HG03521 (cell line): ENCODE measurements at regions not wholly inside any gene's neighbourhood (a gene's known extent, or its start where the extent isn't known, plus 50 kb on each side); places are given as distances from the start of the nearest gene placed in this dataset.
"Not testable (repeated sequence)": the region's sequence is repeated elsewhere in the genome, so short reads cannot be mapped to it uniquely, and the experiment has no call there.

ENCODE experiments used
- ATAC-seq: cut with Tn5 transposase; IDR thresholded peaks from one replicate; pipeline ENCODE4 v1.9.1; 2021; ENCODE audit warnings: mild to moderate bottlenecking, moderate library complexity; ENCODE audit not compliant: unreplicated experiment

DNA sequence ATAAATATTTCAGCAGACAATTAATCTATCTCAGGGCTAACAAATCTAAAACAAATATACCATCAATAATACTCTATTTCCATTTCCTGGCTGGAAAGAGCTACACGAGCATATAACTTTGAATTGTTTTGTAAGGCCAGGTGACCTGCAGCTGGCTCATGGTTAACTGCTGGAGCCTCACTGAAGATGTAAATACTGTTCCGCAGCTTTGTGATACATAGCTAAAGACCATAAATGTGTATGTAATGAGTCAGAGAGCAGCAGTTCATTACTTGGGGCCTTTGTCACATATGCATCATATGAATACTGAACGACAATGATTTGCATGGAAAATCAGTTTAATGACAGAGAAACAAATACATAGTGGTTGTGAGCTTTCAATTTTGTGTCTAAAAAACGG lies 109.4 kb upstream of the CCN2 start:
- ATAC-seq, result no peak

DNA sequence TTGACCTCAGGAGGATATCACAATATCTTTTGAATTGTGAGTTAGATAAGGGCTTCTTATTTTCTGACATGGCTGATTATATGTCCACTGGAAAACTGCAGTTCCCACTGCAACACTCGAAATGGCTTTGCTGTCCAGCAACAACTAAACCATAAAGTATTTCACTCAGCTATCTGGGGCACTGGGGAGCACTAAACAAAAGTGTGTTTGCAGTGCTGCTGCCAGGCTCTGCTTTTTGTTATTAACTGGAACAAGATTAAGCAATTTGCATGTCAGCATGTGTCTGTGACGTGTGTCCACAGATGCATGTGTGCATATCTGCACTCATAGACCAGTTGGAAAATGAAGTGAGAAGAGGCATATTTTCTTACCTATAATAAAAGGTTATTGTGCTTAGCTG lies 107.8 kb upstream of the CCN2 start:
- no peak for ATAC-seq

DNA sequence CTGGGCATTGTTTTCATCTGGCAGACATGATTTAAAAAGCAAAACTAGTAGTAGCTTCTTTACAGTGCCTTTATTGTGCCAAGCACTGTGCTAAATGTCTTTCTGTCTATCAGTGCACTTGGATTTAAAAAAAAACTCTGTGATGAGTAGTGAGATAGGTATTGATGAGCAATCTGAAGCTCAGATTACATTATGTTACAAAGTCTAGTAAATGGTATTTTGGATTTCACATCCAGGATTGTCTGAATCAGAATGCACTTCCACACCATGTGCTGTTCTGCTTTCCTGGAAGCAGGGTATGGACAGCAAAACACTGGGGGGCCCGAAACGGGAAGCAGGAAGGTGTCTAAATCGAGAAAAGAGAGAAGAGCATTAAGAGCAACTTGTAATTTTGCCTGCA lies 103.4 kb upstream of the CCN2 start:
- ATAC-seq, result no peak

DNA sequence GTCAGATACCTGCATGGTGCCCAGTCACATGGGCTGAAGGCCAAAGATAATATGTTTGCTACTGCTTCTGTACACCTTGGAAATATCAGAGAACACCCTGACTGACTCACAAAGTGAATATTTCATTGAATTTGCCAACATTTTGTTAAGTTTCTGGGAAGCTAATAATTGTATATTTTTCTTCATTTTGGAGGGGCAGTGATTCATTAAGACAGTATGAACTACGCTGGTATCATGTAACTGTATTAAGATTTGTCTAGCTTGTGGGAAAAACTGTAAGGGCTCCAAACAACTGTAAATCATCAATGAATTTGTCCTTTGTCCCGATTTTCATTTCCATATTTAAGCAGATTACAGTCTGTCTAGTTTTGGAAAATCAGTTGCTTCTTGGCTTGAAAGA lies 102.3 kb upstream of the CCN2 start:
- ATAC-seq, result no peak

DNA sequence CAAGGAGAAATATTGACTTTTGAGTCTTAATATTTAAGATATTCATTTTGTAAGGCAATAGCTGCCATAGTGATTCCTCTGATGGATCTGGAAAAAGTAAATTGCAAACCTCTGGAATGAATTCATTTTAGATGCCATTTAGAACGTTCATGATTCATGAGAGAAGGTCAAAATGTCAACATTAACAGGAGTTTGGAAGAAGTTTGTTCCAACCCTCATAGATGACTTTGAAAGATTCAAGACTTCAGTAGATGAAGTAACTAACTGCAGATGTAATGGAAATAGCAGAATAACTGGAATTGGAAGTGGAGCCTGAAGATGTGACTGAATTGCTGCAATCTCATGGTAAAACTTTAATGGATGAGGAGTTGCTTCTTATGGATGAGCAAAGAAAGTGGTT lies 100.9 kb upstream of the CCN2 start:
- no peak for ATAC-seq

DNA sequence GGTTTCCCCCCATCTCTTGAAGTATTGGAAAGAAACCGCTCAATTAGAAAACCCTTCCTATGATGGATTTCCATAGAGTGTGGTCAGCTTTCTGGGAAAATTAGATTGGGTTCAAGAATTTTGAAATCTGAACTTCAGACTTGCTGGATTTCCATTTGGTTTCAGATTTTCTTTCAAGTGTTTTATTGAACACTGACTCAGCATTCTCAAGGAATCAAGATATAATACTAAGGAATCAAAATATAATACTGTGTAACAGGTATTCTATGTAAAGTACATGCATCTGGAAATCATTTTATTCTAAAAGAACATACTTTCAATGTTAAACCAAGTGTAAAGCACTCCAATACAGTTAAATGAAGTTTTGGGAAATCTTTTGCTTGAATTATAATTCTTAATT lies 94.7 kb upstream of the CCN2 start:
- ATAC-seq, result no peak

DNA sequence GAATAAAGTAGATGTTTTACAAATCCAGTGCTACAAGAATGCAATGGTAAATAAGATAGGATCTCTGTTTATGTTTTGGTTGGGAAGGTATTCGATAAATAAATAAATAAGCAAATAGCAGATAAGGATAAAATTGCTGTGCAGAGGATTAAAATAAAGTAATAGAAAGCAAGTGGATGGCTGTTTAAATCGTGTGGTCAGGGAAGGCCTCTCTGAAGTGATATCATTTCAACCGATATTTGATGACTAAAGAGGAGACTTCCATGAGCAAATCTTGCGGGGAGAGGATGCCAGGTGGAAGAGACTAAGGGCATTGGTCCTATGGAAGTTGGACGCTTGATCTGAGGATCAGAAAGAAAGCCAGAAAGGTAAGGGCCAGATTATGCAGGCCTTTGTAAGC lies 92.0 kb upstream of the CCN2 start:
- no peak for ATAC-seq

DNA sequence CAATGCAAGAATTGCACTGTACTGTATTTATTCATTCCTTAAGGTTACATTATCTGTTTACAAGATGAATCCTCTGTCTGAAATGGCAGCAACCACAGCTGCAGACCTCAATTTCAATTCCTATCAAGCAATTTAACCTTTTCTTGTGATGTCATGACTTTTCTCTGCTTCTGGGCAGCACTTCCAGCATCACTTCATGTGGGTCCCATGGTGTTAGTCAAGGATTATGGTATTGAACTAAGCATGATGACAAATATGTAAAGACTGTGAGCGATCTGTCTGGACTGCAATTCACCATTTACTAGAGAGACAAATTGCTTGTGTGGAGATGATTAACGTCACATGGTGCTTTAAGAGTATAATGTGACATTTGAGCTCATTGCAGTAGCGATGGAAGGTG lies 90.5 kb upstream of the CCN2 start:
- no peak for ATAC-seq

DNA sequence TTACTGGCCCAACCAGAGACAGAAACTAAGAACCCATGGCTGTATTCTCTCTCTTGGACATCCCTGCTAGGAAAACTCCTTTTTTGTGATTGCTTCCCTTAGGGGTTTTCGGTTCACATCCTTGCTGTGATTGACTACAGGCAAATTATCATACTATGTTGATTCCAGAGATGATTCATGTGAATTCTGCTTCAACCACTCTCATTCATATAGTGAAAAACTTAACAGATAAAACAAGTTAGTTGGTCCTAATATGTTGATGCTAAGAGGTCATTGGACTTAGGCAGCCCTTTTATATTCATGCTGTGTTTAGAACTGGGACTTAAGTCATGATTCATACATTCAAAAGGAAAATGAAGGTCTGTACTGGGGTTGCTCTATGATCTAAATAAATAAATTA lies 76.9 kb upstream of the CCN2 start:
- no peak for ATAC-seq

DNA sequence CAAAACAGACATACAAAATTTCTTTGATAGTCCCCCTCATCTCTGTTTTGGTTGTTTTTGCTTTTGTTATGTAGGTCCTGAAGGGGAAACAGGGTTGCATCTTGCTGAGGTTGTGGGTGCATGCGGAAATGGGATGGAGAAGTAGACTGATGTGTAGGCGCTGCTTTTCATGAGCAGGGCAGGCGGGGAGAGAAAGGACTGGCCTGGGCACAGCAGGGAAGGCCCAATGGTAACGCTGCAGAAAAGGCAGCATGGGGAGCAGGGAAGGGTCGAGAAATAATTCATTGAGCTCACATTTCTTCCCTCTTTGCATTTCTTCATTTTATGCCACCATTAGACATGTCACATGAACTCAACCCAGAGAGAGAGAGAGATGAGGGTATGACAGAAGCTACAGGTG lies 74.3 kb upstream of the CCN2 start:
- no peak for ATAC-seq

DNA sequence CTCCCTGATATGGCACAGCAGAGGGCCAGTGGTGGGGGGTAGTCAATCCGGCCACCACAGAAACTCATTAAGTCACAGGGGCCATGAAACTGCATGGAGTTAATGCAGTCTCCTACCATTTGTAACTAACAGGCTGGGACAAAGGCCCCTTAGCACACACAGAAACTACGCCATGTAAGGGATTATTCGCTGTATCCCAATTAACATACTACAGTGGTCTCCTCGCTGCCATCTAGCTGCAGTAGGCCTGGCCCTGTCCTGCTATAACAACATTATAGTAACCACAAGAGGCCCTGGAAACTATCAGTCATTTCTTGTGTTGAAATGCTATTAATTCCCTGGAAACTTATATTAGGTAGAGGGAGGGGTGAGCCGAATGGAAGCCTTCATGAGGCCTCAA lies 72.3 kb upstream of the CCN2 start:
- ATAC-seq, result no peak

DNA sequence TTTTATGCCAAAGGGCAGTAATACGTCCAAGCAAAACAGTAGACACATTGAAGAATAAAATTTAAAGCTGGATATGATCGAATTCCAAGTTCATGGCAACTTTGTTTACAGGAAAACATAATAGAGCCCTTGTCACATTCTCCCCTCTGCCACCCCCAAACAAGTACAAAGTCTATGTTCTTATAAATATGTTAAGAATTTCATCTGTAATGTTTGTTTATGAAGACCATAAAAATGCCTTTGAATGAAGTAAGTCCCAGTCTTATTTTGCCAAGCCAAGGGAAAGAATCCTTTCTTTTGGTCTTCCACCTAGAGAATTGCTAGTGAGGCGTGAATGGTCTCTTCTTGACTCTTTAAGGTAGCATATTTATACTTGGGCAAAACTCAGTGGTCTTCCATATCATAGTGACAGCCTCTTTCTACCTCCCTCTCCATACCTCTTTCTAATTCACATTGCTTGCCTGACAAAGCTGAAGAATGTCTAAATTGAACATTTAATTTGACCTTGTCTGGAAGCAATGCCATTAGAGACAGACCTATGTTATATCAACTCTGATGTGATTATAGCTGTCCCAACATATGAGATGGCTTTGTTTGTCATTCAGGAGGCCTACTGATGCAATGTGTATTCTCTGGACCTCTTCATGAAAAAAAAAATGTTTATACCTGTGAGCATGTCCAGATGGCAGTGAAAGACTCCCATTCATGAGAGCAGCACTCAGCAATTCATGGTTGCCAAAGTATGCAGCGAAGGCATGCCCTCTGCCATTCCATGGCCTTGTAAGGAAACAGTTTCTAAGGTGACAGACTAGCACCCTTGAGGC lies 70.6 kb upstream of the CCN2 start:
- no peak for ATAC-seq

DNA sequence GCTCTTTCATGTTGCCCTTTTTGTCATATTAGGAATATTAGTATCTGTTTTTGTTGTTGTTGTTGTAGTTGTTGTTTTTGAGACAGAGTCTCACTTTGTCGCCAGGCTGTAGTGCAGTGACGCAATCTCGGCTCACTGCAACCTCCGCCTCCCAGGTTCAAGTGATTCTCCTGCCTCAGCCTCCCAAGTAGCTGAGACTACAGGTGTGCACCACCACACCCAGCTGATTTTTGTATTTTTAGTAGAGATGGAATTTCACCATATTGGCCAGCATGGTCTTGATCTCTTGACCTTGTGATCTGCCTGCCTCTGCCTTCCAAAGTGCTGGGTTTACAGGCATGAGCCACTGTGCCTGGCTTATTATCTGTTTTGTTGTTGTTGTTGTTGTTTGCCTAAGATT lies 69.7 kb upstream of the CCN2 start:
- ATAC-seq, result not testable (repeated sequence)

DNA sequence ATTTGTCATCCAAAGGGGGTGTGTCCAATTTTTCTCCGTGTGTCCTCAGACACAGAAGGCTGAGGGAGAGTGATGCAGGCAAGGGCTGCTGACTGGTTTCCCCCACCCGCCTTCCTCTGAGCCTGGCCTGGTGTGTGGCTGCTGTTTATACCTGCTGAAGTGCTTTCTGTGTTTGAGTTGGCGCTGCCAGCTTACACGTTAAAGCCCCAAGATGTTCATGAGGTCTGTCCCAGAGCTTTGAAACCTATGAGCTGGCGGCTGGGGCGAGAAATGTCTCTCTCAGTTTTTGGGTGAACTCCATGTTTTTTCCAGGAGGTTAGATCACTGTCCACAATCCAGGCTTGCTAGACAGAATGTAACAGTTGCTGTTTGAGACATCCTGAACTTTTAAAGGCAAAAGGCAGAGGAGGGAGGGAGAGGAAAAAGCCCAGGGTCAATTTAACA lies 69.0 kb upstream of the CCN2 start:
- no peak for ATAC-seq

DNA sequence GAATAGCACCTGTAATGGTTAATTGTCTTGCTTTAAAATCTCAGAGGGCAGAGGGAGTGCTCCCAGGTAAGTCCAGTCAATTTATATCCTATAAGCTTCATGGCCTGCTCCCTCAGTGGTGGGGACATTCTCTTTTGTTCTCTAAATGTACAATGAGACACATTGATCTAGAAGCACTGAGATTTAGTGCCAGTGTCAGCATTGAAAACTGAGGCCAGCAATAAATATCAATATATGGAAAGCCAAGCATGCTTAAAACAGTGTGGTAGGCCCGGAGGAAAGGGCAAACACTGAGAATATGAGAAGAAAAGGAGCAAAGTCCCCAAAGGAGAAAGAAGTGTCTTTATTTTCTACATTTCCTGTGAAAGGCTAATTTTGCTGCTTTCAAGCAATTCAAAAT lies 68.4 kb upstream of the CCN2 start:
- ATAC-seq, result no peak

DNA sequence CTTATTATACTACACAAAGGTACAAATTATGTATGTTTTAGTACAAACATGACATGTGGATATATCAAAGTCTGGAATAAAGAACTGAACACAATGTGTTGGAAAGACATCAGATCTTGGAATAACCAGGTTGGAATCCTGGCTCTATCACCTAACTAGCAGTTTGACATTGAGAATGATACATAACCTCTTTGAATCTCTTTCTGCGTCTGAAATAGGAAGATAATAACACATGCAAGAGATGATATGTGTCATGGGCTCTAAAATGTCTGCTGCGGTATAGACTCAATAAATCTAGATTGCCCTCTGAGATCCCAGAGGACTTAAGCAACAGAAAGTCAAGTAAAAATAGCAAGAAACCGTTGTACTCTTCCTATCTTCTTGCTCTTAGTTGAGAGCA lies 66.8 kb upstream of the CCN2 start:
- ATAC-seq, result no peak

DNA sequence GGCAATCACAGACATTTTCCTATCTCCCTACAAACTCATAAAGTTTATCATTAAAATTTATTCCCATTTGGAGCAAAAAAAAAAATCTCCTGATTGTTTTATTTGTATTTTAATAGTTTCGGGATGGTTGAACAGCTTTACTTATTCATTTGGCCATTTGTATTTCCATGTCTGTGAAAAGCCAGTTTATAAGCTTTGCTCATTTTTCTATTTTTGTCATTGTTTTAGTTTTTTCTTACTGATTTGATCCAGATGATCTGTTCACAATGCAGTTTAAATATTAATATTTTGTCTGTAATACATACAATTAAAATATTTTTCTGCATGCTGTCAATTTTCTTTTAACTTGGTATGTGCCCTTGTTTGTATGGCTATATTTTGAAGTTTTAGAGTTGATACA lies 65.2 kb upstream of the CCN2 start:
- no peak for ATAC-seq

DNA sequence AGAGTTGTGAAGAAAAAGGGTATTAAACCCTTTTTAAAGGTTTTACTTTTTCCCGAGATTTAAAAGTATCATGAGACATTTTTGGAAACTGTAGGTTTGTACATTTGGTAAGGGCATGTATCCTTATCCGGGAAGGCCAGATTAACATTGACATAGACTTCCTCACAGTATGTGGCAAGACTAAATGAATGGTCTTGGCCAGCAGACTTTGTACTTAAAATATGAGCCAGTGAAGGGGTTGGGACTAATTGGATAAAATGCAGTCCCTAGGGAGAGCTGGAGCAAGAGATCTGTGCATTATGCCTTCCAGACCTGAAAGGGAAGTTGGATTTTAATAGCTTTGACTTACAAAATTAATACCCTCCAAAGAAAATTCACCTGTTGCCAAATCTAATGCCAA lies 60.4 kb upstream of the CCN2 start:
- ATAC-seq, result no peak

DNA sequence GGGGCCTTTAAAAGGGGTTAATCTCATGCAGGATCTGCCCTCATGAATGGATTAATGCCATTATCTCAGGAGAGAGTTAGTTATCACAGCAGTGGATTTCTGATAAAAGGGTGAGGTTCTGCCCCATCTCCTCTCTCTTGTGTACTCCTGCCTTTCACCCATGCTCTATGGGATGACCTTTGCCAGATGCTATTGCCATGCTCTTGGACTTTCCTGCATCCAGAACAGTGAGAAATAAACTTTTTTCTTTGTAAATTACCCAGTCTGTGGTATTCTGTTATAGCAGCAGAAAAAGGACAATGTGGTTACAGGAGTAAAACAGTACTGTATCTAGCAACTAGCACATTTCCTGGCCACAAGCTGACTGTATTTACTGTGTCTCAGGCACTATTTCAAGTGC lies 58.0 kb upstream of the CCN2 start:
- ATAC-seq, result no peak

DNA sequence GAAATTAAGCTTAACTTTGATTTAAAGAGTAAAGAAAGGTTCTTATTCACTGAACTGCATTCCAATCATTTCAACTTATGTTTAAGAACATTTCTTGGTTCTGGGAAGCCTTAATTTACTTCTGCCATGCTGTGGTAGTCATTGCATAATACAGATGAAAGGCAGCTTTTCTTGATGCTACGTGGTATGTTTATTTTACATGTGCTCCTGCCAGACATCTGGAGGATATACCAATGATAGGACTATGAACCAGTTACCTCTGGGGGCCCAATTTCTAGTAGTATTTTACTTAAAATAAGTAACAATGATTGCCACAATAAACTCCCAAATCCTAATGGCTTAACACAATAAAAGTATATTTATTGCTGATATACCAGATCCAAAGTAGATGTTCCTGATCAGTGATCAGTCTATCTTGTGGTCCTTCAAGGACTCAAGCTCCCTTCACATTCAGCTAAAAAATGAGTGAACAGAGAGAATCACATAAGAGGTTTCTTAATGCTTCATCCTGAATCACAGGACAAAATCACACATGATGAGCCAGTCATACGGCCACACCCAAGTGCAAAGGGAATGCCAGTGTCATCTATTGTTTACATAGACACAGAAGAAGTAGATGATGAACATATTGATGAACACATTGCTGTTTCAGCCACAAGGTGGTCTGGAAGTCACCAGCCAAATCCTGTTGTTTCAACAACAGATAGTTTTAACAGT lies 56.5 kb upstream of the CCN2 start:
- ATAC-seq, result no peak

DNA sequence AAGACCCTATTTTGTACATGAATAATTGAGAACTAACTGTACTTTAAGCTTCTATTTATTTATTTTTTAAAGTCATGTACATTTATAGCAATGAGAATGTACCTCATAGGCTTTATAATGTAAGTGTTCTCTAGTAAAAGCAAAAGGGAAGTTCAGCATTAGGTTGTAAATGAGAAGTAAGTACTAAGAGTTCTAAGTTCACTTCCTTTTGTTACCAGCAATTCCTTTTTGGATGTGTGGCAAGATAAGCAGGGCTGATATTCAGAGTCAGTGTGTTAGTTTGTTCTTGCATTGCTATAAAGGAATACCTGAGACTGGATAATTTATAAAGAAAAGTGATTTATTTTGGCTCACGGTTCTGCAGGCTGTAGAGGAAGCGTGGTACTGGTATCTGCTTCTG lies 54.0 kb upstream of the CCN2 start:
- no peak for ATAC-seq

DNA sequence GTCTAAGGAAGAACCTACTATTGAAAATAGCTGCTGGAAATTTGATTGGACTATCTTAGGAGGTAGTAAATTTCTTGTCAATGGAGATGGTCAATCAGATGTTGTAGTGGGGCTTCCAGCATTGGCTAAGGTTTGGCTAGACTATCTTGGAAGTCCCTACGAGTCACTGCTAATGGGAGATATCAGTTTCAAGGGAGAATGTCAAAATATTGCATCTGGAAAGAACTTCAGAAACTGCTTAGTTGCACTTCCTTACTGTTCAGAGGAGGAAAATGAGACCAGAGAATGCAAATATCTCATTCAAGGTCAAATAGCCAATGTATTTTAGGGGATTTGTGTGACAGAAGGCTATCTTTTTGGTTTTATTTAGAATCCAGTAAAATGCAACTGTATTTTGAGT lies 53.5 kb upstream of the CCN2 start:
- ATAC-seq, result no peak
